PC-9 (cell line): ENCODE measurements at regions not wholly inside any gene's neighbourhood (a gene's known extent, or its start where the extent isn't known, plus 50 kb on each side); places are given as distances from the start of the nearest gene placed in this dataset.

Source experiments
- EZH2 ChIP-seq: fragments of 200-600 bp; sonication (generic); IDR thresholded peaks from 2 replicates; pipeline ENCODE4 v1.8.0; 2017; ENCODE audit warnings: antibody characterized with exemption, low read depth
- TF ChIP-seq, protein P1 (sequence below): fragments of 200-600 bp; sonication (generic); conservative IDR thresholded peaks from 2 replicates; pipeline ENCODE4 v1.6.1; 2017; ENCODE audit warnings: mixed run types, antibody characterized with exemption, mild to moderate bottlenecking, moderate library complexity

DNA sequence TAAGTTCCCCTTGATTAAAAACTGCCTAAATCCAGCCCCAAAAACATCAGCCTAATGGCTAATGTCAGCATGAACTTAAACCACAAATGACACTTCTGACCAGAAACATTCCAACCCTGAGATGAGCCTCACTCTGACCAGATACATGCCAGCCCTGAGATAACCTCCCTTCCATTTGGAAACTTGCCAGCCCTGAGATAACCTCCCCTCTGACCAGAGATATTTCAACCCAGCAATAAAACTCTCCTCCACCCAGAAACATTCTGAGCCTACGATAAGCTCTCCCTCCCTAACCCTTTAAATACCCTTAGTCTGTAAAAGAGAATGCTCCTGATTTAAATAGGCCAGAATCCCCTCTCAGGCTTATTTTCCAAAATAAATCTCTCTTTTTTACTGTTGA, 1035.7 kb upstream of the NUDT12 start:
- TF ChIP-seq, protein P1, sequence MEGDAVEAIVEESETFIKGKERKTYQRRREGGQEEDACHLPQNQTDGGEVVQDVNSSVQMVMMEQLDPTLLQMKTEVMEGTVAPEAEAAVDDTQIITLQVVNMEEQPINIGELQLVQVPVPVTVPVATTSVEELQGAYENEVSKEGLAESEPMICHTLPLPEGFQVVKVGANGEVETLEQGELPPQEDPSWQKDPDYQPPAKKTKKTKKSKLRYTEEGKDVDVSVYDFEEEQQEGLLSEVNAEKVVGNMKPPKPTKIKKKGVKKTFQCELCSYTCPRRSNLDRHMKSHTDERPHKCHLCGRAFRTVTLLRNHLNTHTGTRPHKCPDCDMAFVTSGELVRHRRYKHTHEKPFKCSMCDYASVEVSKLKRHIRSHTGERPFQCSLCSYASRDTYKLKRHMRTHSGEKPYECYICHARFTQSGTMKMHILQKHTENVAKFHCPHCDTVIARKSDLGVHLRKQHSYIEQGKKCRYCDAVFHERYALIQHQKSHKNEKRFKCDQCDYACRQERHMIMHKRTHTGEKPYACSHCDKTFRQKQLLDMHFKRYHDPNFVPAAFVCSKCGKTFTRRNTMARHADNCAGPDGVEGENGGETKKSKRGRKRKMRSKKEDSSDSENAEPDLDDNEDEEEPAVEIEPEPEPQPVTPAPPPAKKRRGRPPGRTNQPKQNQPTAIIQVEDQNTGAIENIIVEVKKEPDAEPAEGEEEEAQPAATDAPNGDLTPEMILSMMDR = no peak
- TF ChIP-seq EZH2 = no peak
